Stimulated activated CD8-positive, alpha-beta memory T cell treated with anti-CD3 and anti-CD28 coated beads, Interleukin-12 subunit alpha, Interleukin-12 subunit beta, amount 100 ng/mL, for 1 hour (primary cell): ENCODE measurements at regions not wholly inside any gene's neighbourhood (a gene's known extent, or its start where the extent isn't known, plus 50 kb on each side); places are given as distances from the start of the nearest gene placed in this dataset.
"Not testable (repeated sequence)": the region's sequence is repeated elsewhere in the genome, so short reads cannot be mapped to it uniquely, and the experiment has no call there.

Experiments used
- DNase-seq: peaks from one replicate; pipeline ENCODE4 v3.0.0-alpha.2; 2020; ENCODE audit warnings: low read depth

- no peak for DNase-seq
Measured at GRCh38 chr18:78816916-78817315, 162.7 kb upstream of the SALL3 start.

GRCh38 chr18:78818495-78818894 is 161.1 kb upstream of the SALL3 start:
- no peak for DNase-seq

- DNase-seq, result no peak
Measured at GRCh38 chr18:78818961-78819360, 160.7 kb upstream of the SALL3 start.

GRCh38 chr18:78820161-78820834 is 159.3 kb upstream of the SALL3 start:
- no peak for DNase-seq

- DNase-seq, result no peak
Measured at GRCh38 chr18:78821396-78821795, 158.2 kb upstream of the SALL3 start.

- DNase-seq, result no peak
Measured at GRCh38 chr18:78822171-78822948, 157.3 kb upstream of the SALL3 start.

GRCh38 chr18:78822949-78823285 is 156.7 kb upstream of the SALL3 start:
- DNase-seq, result no peak

- no peak for DNase-seq
Measured at GRCh38 chr18:78825168-78825567, 154.4 kb upstream of the SALL3 start.

- no peak for DNase-seq
Measured at GRCh38 chr18:78826631-78827030, 153.0 kb upstream of the SALL3 start.

- no peak for DNase-seq
Measured at GRCh38 chr18:78827141-78827540, 152.5 kb upstream of the SALL3 start.

- no peak for DNase-seq
Measured at GRCh38 chr18:78828131-78828530, 151.5 kb upstream of the SALL3 start.

GRCh38 chr18:78829026-78829425 is 150.6 kb upstream of the SALL3 start:
- DNase-seq, result not testable (repeated sequence)

- DNase-seq, result no peak
Measured at GRCh38 chr18:78830161-78830560, 149.5 kb upstream of the SALL3 start.

- no peak for DNase-seq
Measured at GRCh38 chr18:78830826-78831225, 148.8 kb upstream of the SALL3 start.

GRCh38 chr18:78831603-78832002 is 148.0 kb upstream of the SALL3 start:
- no peak for DNase-seq

GRCh38 chr18:78833833-78834232 is 145.8 kb upstream of the SALL3 start:
- DNase-seq, result no peak

- DNase-seq, result no peak
Measured at GRCh38 chr18:78836838-78837237, 142.8 kb upstream of the SALL3 start.

GRCh38 chr18:78837754-78838153 is 141.9 kb upstream of the SALL3 start:
- no peak for DNase-seq

GRCh38 chr18:78838183-78838582 is 141.4 kb upstream of the SALL3 start:
- no peak for DNase-seq

- no peak for DNase-seq
Measured at GRCh38 chr18:78849046-78849445, 130.6 kb upstream of the SALL3 start.

- DNase-seq, result no peak
Measured at GRCh38 chr18:78849458-78849857, 130.2 kb upstream of the SALL3 start.

GRCh38 chr18:78853341-78853740 is 126.3 kb upstream of the SALL3 start:
- DNase-seq, result no peak

- DNase-seq, result no peak
Measured at GRCh38 chr18:78855188-78855587, 124.4 kb upstream of the SALL3 start.
